GM19463 (cell line): ENCODE measurements at regions not wholly inside any gene's neighbourhood (a gene's known extent, or its start where the extent isn't known, plus 50 kb on each side); places are given as distances from the start of the nearest gene placed in this dataset.
"Not testable (repeated sequence)": the region's sequence is repeated elsewhere in the genome, so short reads cannot be mapped to it uniquely, and the experiment has no call there.

Source experiments
- ATAC-seq: cut with Tn5 transposase; IDR thresholded peaks from one replicate; pipeline ENCODE4 v1.9.1; 2021; ENCODE audit warnings: mild to moderate bottlenecking, moderate library complexity; ENCODE audit not compliant: unreplicated experiment

GRCh38 chr10:87416892-87417291, 59.3 kb downstream of the NUTM2D start:
- ATAC-seq: not testable (repeated sequence)

- not testable (repeated sequence) for ATAC-seq
Observed at GRCh38 chr10:87422641-87423040, 65.1 kb downstream of the NUTM2D start.

GRCh38 chr10:87424697-87425373, 67.3 kb downstream of the NUTM2D start:
- not testable (repeated sequence) for ATAC-seq

- not testable (repeated sequence) for ATAC-seq
Observed at GRCh38 chr10:87433836-87434235, 70.9 kb upstream of the MINPP1 start.

- ATAC-seq: not testable (repeated sequence)
Observed at GRCh38 chr10:87435295-87435826, 69.3 kb upstream of the MINPP1 start.

- ATAC-seq: peak; percentile 89
Observed at GRCh38 chr10:87436104-87436503, 68.6 kb upstream of the MINPP1 start.

GRCh38 chr10:87437450-87437849, 67.2 kb upstream of the MINPP1 start:
- not testable (repeated sequence) for ATAC-seq
